Endothelial cell of hepatic sinusoid (primary cell): ENCODE measurements at regions not wholly inside any gene's neighbourhood (a gene's known extent, or its start where the extent isn't known, plus 50 kb on each side); places are given as distances from the start of the nearest gene placed in this dataset.

Source experiments
- in situ Hi-C: cut with HindIII; loops from 2 replicates; pipeline ENCODE4 v1.10.0; 2017; ENCODE audit warnings: low sequenced_read_pairs

DNA sequence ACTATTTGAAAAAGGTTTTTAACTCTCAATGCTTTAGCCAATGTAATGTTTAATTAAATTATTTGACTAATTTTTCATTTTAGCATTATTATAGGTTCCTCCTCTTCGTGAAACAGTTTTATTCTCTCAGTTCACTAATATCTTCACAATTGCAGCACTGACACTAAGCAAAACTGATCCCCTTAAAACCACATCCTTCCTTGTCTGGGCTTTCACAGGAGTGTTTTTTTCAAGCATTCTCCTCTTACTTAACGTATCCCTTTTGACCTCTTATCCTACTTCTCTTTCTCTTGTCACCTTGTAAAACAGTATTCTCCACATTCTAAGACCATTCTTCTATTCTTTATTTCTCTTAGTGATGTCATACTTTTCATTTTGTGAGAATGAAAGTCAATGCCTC, 112.8 kb downstream of the DSC3 start:
- in situ Hi-C loops: no loop called here

DNA sequence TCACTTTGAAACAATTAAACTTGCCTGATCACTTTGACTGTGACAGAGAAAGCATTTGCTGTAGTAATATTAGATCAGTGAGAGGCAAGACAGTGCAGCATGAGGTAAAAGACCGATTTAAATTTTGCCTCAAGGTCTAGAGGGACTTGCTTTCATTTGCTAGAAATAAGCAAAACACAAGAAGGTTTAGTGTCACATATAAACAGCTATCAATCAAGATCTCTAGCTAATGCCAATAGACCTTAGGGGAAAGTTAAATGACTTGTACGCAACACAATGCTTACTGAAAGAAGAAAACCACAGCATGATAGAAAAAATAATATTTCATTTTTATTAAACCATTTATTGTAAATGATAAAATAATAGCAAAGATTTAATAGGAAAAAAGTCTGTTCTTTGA, 113.5 kb downstream of the DSC3 start:
- in situ Hi-C loops: no loop called here

DNA sequence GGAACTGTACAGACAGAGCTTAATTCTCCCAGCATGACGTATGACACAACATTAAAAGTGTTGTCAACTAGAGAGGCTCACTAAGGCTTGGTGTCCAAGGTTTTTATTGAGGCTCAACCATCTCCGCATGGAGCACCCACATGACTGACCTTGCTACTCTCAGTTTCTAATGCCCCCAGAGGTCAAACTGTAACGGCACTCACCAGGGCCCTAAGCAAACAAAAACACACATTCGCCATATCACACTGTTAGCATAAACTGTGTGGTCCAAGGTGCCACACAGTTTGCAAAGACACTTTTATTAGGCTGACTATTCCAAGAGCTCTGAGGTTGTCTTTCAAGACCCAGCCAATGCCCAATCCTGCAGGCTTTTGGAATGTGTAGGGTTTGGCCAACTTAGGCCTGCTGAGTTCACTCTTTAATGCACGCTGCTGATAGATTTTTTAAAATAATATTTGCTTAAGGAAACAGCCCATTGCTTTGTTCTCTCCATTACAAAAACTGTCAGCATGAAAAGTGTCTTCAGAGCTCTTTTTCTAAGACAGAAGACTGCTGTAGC, 114.9 kb downstream of the DSC3 start:
- in situ Hi-C loops: no loop called here

DNA sequence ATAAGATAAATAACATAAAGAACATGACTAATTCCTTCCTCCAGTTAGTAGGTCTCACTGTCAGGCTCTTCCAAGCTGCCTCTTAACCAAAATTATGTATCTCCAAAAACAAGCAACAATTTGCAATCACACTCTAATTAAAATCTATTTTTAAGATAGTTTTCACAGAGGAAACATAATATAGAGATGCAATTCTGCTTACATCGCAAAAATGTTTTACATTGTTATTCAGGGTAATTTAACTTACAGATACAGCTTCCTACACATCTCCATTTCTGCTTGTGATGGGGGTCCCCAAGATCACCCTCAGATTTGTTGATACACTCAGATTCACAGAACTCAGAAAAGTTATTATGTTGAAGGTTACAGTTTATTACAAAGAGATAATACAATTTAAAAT, 115.5 kb downstream of the DSC3 start:
- in situ Hi-C loops: no loop called here

DNA sequence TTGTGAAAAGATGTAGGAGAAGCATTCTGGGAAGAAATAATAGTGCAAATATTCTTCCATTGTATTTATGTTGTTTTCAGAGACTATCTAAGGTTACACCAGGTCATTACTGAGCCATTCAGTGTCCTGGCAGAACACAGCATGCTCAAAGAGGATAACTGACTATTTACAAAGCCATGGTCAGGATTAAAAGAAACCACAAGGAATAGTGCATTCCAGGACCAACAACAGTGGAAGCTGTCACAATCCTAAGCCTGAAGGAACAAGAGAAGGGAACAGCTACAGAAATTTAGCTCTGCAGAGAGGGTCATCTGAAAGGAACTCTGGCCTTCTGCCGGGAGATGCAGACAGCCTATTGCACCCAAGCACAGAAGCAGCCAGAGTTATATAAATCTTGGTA, 116.7 kb downstream of the DSC3 start:
- in situ Hi-C loops: no loop called here

DNA sequence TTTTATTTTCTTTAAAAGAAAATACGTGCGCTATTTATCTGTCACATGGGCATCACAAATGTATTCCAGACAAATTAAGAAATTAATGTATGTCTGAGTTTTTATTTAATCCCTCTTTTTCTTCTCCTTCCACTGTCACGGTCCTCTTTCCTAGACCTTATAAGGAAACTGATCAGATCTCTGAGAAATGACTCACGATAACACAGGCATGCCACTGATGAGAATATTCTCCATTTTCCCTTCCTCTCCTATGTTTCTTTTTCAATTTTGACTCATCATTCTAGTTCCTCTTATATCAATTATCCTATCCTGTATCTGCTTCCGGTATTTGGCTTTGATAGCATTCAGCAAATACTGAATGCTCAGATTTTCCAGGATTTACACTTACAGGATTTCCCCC, 121.8 kb downstream of the DSC3 start:
- in situ Hi-C loops: loop anchor here (5.0 kb wide), 1 partner anchor 102 kb away; no protein-coding TSS in a partner anchor

DNA sequence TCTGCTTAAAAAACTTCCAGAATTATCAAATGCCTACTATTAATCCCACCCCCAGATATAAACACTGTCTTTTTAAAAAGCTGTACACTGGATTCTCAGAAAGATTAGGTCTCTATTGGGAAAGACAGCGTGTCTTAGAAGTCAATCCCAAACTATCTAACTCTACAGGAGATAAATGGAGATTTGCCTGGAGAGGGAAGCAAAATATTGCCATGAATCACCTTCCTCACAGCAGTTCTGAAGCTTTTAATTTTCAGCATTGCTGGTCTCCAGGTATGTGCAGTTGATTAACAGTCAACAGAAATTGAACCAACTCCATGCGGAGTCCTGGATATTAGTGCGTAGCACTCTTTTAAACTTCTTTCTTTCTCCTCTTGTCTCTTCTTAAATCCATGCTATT, 122.2 kb downstream of the DSC3 start:
- in situ Hi-C loops: loop anchor here (5.0 kb wide), 1 partner anchor 102 kb away; no protein-coding TSS in a partner anchor

DNA sequence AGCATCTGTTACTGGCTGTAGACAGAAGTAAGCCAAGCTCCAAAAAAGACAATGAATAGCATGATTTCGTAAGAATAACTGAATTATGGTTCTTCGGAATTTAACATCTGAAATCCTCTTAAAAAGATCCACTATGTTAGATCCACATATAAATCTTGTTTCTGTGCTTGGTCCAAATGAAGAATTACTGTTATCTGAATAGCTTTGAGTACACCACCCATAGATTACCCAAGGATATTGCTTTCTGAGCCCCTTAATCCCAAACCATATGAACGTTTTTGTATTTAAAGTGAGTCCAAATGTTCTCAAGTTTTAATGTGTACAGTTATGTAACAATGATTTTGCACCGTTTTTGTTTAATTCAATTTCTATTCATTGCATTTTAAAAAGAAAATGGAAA, 124.9 kb downstream of the DSC3 start:
- in situ Hi-C loops: no loop called here

DNA sequence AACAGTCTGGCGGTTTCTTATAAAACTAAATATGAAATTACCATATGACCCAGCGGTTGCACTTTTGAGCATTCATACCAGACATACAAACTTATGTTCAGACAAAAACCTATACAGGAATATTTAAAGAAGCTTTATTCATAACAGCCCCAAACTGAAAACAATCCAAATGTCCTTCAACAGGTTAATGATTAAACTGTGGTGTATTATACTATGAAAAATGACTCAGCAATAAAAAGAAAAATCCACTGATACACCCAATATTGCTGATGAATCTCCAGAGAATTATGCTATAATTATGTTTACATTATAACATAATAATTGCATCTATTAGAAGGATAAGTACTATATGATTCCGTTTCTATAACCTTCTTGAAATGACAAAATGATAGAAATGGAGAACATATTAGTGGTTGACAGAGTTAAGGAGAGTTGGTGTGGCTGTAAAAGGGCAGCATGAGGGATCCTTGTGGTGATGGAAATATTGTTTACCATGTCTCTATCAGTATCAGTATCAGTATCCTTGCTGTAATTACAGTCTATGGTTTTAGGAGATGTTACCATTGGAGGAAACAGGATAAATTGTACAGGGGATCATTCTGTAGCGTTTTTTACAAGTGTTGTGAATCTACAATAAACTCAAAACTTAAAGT, 127.1 kb downstream of the DSC3 start:
- in situ Hi-C loops: no loop called here

DNA sequence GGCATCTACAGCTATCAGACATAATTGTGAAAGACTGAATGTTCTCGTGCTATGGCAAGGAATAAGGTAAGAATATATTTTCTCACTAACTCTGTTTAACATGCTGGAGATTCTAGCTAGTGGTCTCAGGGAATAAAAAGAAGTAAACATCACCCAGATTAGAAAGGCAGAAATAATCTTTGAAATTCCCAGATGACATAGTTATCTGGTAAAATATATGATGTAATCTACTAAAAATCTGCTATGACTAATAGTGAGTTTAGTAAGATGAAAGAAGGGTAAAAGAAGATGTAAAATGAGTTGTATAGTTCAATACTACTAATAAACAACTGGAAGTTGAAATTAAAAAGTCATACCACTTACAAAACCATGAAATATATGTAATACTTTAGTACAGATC, 134.2 kb downstream of the DSC3 start:
- in situ Hi-C loops: no loop called here

DNA sequence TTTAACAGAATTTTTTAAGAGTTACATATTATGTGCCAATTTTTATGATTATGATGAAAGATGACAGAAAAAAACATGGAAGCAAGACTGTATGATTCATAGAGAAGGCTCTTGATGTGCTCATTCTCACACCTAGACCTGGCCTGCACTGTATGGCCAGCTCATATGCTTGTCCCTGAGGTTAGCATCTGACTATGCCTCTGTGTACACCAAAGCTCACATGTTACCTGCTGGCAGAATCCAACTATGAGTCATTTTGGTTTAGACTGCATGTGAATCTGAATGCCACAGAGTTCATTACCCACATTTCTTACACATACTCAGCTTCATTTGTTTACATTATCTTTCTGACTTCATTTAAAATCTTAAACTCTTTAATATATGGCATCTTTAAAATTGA, 139.0 kb downstream of the DSC3 start:
- in situ Hi-C loops: no loop called here

DNA sequence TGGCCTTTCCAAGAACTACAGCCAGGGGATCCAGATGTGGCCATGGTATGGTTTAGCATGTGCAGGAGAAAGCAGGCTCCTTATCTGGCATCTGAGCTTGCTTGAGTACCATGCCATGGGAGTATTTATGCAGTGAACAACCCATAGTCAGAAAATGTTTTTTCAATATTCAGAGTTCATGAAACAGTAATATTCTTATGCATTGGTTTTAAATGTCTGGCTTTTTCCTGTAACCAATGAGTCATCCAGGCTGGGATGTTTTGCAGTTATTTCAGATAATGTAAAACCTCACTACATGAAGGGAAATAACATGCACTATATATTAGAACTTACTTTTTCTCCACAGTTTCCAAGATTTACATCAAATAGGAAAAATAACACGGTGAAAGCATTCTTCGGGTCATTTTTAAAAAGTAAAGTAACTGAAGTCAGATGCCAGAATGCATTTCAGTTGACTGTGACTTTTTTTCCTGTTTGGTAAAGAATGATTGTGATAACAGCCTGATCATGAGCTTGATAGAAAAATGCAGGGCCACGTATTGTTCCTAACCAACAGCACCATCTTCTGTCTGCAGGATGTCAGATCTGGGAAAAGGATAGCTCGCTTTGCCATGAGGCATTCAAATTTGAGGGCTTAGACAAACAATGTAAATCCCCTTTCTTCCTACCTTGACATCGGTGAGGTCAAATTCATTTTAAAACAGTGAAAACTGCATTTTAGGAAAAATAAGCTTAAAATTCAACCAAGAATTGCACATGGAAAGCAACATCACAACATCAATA, 152.8 kb downstream of the DSC3 start:
- in situ Hi-C loops: no loop called here

DNA sequence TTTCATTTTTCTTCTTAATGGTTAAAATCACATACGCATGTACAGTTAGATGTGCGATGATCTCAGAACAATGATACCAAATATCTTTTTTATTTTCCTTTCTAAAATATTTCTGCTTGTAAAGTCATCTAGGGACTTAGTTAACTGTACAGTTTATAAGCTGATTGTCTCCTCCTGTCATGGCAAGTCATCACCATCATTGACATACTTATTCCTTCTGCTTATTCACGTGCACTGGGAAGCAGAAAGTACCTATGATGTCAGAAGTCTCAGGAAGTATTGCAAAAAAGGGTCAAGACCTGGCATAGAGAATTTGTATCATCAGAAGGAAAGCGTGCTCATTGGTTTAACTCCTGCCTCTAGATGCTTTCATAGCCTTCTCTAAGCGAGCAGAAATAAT, 154.2 kb downstream of the DSC3 start:
- in situ Hi-C loops: no loop called here

DNA sequence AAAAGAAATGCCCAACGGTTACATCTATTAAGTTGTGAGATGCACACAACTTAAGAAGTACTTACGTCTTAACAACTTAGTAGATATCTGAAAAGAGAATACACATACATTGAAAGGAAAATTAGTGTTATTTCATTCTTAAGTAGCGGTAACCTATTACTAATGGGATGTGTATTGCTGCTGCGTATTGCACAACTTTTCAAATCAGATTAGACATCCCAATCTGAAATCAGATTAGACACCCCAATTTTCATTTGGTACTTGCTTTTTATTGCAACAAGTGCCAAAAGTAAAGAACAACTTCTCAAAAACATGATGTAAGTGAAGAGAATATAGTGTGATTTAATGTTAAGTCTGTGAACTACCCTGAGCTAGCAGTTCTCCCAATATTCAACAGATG, 155.5 kb downstream of the DSC3 start:
- in situ Hi-C loops: no loop called here

DNA sequence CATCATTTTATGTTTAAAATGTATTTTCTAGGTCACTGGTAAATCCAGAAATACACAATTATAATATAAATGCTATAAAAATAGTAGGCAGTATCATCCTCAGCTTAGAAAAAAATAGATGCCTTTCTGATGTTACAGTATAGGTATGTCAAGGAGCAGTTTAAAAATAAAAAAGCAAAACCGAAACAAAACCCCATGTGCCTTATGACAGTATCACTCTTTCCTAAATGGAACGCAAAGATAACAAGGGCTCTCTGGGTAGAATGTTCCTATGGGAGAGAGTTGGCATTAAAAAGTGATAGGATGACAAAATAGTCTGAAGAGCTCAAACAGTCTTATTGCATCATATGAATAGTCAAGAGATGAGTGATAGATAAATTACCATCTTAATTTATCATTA, 172.1 kb downstream of the DSC3 start:
- in situ Hi-C loops: no loop called here

DNA sequence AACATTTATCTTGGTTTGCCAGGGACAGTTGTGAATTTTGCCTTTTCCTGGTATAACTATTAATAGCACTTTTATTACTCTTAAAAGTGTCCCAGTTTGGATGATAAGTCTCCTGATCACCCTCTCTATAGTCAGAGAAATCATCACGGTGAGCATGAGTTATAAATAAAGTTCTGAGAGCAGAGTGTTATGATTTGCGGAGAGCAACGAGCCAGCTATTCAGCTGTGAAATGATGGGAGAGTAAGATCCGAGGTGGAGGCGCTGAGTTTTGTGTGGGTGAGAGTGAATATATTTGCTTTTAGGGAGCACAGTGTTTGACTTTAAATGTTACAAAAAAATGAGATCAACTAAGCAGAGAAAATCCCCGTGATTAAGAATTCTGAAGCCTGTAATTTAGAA, 179.6 kb downstream of the DSC3 start:
- in situ Hi-C loops: no loop called here

DNA sequence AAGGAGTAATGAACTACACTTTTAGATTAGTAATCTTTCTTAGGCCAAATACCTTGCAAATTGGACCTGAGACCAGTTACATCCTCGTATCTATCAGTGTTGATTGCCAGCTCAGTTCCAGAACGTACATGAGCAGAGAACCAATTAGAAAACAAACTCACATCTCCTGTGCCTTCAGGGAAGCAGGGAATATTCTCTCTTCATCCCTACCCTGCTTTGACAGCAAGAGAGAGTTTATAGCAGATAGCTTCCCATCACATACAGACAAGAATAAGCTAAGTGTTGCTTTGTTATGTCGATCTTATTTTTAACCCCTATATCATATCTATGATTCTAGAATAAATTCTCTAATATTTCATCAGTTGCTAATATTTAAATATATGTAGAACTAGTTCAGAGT, 181.8 kb downstream of the DSC3 start:
- in situ Hi-C loops: no loop called here

DNA sequence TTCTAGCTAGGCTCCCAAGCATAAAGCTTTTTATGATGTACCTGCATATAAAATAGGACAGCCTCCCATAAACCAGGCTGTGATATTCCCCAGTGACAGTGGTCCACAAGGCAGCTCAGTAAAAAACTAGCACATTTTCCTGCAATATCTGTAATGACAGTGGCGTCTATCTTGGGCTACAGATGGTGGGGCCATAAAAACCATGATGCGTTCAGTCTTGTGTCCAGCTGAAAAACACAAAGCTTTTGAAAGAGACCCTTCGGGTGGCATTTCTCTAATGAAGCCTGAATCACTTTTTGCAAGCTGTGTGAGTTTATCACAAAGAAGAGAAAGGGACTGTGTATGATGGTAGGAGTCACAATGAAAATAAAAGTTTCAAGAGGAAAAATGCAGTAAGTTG, 183.5 kb downstream of the DSC3 start:
- in situ Hi-C loops: no loop called here

DNA sequence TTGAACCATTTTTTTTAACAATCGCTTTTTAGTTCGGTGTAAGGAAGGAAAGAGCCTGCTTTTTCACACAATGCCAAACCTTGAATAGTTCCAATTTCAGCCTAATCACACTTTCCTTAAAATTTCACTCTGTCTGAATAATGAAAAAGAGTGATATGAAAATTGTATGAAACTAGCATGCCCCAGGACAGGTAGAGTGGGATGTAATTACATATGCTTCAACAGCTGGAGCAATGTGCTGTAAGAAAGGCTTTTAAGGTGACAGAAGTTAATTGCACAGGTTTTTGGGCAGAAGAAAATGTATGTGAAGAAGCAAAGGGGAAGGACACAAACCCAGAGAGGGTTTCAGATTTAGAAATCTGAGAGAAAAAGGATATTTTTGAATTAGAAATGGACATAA, 184.0 kb downstream of the DSC3 start:
- in situ Hi-C loops: no loop called here

DNA sequence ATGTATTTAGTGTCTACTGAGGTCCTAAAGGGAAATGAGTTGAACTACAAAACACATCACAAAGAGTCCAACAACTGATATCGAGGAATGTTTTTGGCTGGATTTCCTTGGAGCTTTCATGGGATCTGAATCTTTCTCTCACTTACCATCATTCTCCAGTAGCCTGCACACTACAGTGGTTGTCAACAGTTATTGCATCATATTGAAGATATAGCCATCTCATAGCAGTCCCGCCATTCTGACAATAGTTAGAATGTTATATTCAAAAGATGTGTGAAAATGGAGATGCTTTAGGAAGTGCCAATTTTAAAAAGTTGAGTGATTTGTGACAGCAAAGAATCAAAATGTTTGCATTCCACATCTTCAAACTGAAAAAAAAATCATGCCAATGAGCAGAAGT, 186.8 kb downstream of the DSC3 start:
- in situ Hi-C loops: no loop called here

DNA sequence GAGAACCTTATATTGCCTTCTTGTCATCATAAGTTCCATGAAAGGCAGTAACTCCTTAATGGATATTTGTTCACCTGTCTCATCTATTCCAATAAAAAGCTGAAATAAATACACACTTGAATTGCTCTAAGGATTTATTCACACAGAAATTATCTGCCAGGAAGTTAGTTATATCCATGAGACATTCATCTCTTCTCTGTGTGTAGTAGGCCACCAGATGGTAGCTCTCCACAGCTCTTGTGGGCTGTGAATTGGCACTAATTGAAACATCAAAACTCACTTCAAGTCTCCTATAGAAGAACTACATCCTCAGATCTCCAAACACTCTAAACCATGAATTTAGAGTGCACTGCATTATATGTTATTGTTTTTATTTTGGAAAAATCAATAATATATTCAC, 189.6 kb downstream of the DSC3 start:
- in situ Hi-C loops: no loop called here

DNA sequence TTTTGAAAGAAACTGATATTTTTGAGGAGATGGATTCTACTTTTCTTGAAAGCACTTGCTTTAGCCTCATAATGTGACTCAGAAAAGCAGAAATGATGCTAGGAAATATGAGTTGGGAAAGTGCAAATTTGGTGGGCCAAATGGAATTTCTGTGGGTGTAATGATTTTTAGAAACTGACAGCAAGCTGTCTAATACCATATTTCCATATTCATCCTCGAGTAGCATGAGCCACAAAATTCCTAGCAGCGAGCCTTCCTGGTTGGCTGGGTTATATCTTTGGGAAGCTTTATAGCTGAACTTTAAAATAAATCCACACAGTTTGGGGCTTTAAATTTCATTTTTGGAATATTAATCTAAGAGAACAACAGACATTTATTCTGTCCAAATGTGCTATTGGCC, 190.0 kb downstream of the DSC3 start:
- in situ Hi-C loops: no loop called here
